ENCODE measurements at regions not wholly inside any gene's neighbourhood (a gene's known extent, or its start where the extent isn't known, plus 50 kb on each side); places are given as distances from the start of the nearest gene placed in this dataset.

GRCh38 chr12:89941436-89941835 is 232.8 kb upstream of the ATP2B1 start:
- TF ChIP-seq TAF1 (IDR thresholded peaks at IDR 0.05; ENCODE audit: borderline replicate concordance, low read depth, low read length) (no peak), POLR2AphosphoS5 (IDR thresholded peaks at IDR 0.05; ENCODE audit: low read depth, low read length) (no peak), POLR2A (IDR thresholded peaks at IDR 0.05; ENCODE audit: low read depth, low read length) (no peak)
